ENCODE measurements at regions not wholly inside any gene's neighbourhood (a gene's known extent, or its start where the extent isn't known, plus 50 kb on each side); places are given as distances from the start of the nearest gene placed in this dataset.
"Not testable (repeated sequence)": the region's sequence is repeated elsewhere in the genome, so short reads cannot be mapped to it uniquely, and the experiment has no call there.

GRCh38 chr1:212495766-212496494 is 63.2 kb downstream of the NENF start:
- no peak for DNase-seq (ENCODE audit: low read depth in 2 of 2, low spot score in 1 of 2)

- no peak for DNase-seq (ENCODE audit: low read depth in 2 of 2, low spot score in 1 of 2)
Observed at GRCh38 chr1:212496682-212497081, 64.0 kb downstream of the NENF start.

GRCh38 chr1:212497553-212497952 is 64.8 kb downstream of the NENF start:
- no peak for DNase-seq (ENCODE audit: low read depth in 2 of 2, low spot score in 1 of 2)

GRCh38 chr1:212498283-212499040 is 65.7 kb downstream of the NENF start:
- DNase-seq (ENCODE audit: low read depth in 2 of 2, low spot score in 1 of 2) = no peak

- no peak for DNase-seq (ENCODE audit: low read depth in 2 of 2, low spot score in 1 of 2)
Observed at GRCh38 chr1:212500351-212500750, 67.6 kb downstream of the NENF start.

- DNase-seq (ENCODE audit: low read depth in 2 of 2, low spot score in 1 of 2) = no peak
Observed at GRCh38 chr1:212500983-212501382, 68.3 kb downstream of the NENF start.

GRCh38 chr1:212503714-212504113 is 71.0 kb downstream of the NENF start:
- no peak for DNase-seq (ENCODE audit: low read depth in 2 of 2, low spot score in 1 of 2)

- DNase-seq (ENCODE audit: low read depth in 2 of 2, low spot score in 1 of 2) = no peak
Observed at GRCh38 chr1:212504171-212504803, 71.6 kb downstream of the NENF start.

GRCh38 chr1:212506666-212507065 is 73.9 kb downstream of the NENF start:
- no peak for DNase-seq (ENCODE audit: low read depth in 2 of 2, low spot score in 1 of 2)

GRCh38 chr1:212507369-212507768 is 74.6 kb downstream of the NENF start:
- DNase-seq (ENCODE audit: low read depth in 2 of 2, low spot score in 1 of 2) = no peak

- no peak for DNase-seq (ENCODE audit: low read depth in 2 of 2, low spot score in 1 of 2)
Observed at GRCh38 chr1:212512816-212513559, 80.3 kb downstream of the NENF start.

GRCh38 chr1:212513586-212513985 is 80.9 kb downstream of the NENF start:
- DNase-seq (ENCODE audit: low read depth in 2 of 2, low spot score in 1 of 2) = no peak

- DNase-seq (ENCODE audit: low read depth in 2 of 2, low spot score in 1 of 2) = no peak
Observed at GRCh38 chr1:212514056-212514614, 81.4 kb downstream of the NENF start.

- no peak for DNase-seq (ENCODE audit: low read depth in 2 of 2, low spot score in 1 of 2)
Observed at GRCh38 chr1:212514782-212515181, 82.1 kb downstream of the NENF start.

- no peak for DNase-seq (ENCODE audit: low read depth in 2 of 2, low spot score in 1 of 2)
Observed at GRCh38 chr1:212515329-212515760, 82.6 kb downstream of the NENF start.

- not testable (repeated sequence) for DNase-seq (ENCODE audit: low read depth in 2 of 2, low spot score in 1 of 2)
Observed at GRCh38 chr1:212516012-212516411, 83.3 kb downstream of the NENF start.

GRCh38 chr1:212518188-212519054 is 85.7 kb downstream of the NENF start:
- DNase-seq (ENCODE audit: low read depth in 2 of 2, low spot score in 1 of 2) = no peak

- DNase-seq (ENCODE audit: low read depth in 2 of 2, low spot score in 1 of 2) = no peak
Observed at GRCh38 chr1:212519131-212519530, 86.4 kb downstream of the NENF start.

GRCh38 chr1:212520299-212520698 is 87.6 kb downstream of the NENF start:
- DNase-seq (ENCODE audit: low read depth in 2 of 2, low spot score in 1 of 2) = no peak

GRCh38 chr1:212520746-212521145 is 87.8 kb upstream of the ATF3 start:
- no peak for DNase-seq (ENCODE audit: low read depth in 2 of 2, low spot score in 1 of 2)
